GM18511 (cell line): ENCODE measurements at regions not wholly inside any gene's neighbourhood (a gene's known extent, or its start where the extent isn't known, plus 50 kb on each side); places are given as distances from the start of the nearest gene placed in this dataset.

Experiments
- ATAC-seq: cut with Tn5 transposase; IDR thresholded peaks from one replicate; pipeline ENCODE4 v1.9.1; 2021; ENCODE audit warnings: mild to moderate bottlenecking, moderate library complexity; ENCODE audit not compliant: unreplicated experiment

DNA sequence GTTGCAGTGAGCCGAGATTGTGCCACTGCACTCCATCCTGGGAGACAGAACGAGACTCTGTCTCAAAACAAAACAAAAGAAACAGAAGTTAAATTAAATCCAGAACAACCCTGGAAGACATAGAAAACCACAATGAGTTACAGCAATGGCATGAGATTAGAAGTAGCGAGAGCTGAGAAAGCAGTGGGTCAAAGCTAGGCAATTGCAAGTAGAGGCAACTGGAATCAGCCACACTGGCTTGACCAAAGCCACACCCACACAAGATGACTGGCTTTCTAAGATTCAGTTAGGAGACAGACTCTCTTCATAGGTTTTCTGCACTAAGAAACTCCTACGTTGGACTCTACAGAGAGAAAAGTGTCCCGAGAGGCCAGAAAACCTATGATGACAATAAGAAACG is 443.0 kb downstream of the GPM6A start:
- no peak for ATAC-seq

DNA sequence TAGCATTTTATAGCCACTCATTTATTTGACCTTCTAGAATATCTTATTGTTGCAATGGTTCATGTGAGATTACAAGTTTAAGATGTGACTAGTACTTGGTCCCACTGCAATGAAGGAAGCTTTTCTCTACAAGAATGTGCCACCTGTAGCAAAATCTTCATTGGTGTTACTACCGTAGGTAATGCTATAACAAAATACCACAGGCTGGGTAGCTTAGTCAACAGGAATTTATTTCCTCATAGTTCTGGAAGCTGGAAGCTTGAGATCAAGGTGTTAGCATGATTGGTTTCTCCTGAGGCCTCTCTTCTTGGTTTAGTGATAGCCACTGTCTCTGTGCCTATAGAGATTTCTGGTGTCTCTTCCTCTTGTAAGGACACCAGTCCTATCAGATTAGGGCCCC is 441.0 kb downstream of the GPM6A start:
- ATAC-seq = no peak

DNA sequence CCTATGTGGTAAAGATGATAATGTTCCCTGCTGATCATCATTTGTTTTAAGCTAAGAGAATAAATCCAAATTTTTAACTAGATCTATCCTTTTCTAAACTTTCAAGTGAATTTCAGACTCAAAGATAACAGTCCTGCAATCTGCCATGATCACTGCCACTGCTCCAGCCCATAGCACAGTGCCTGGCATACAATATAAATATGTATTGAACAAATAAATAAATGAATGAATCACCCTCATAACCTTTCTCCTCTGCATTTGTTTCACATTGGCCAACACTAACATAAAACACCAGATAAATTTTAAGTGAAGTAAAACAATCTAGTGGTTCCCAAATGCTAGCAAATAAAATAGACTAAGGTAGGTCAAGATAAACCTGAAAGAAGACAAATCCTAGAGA is 439.0 kb downstream of the GPM6A start:
- no peak for ATAC-seq

DNA sequence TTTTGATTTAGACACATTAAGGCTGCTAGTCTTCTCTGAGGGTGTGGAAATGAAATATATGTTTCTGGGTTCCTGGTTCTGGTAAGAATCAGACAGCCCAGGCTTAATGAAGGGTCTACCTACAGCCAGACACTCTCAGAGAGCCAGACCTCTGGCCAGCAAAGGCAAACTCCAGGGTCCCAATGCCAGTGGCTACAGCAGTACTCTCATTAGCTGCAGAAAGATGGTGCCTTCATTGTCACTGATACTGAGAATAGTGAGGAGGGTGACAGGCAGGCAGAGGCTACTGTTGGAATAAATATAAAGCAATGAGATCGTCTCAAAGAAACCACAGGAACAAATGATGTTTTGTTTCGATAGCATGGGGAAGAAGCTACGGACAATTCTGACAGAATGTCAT is 437.6 kb downstream of the GPM6A start:
- ATAC-seq = no peak

DNA sequence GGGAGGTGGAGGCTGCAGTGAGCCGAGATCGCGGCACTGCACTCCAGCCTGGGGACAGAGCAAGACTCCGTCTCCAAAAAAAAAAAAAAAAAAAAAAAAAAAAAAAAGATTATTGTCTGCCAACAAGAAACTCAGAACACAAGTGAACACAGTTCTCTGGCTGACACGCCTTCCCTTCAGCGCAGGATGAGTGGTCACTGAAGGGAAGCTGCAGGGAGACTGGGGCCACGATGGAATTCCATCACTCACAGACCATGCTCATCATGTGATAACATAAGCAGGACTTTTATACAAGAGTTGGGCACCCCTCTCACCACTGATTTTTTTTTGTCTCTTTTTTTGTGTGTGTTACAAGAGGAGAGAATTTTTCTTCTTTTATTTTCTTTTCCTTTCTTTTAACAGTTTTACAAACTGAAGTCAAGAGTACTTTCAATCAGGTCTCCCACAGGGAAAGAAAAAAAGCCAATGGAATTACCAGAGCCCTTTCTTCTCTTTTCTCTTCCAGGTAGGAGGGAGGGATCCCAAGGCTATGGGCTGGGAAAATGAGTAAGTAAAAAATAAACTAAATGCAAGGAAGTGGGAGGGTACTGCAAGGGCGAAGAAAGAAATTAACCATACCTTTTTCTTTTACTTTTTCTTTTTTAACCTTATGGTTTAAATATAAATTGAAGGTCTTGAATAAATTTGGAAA is 435.6 kb downstream of the GPM6A start:
- ATAC-seq = no peak

DNA sequence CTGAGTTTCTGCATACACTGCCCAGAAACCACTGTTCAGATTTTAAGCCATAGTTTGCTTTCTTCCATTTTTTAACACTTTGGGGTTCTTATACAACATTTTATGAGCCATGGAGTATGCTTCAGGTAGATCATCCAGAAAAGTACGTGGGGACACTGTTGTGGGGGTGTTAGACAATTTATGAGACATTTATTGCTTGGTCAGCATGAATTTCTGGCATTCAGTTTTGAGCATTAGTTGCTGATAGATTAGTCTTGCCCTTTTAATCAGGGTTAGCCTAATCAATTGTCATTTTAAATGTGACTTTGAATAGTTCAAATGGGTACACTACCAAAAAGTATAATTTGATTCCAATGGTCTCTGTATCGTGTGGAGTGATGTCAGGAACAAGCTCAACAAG is 434.9 kb downstream of the GPM6A start:
- no peak for ATAC-seq

DNA sequence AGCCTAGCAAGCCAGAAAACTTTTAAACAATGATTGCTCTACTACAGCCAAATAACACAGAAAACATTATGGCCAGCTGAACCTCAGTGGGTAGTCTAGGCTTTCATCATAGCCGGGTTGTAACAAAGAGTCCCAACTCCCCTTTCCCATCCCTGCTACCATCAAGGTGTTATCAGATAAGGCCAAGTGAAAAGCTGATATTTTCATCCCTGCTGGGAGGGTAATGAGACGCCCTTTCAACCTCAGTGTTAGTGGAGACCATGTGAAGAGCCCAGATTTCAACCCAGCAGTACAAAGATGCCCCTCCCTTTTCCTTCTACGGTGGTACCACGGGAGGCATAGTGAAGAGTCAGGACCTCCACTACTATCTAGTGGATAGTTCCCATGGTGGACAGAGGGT is 433.7 kb downstream of the GPM6A start:
- no peak for ATAC-seq

DNA sequence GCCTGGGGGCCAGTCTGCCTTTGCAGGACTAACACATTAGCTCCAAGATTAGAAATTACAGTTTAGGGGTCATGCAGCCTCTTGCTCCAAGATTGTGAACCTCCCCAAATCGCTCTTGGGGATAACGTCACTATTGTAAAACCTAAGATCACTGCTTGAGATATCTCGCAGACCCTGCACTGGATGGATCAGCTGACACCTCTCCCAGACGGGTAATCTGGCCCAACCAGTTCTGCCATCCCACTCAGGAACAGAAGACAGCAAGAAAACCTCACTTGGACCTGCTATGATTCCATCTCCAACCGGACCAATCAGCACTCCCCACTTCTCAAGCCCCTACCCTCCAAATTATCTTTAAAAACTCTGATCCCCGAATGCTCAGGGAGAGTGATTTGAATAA is 431.2 kb downstream of the GPM6A start:
- no peak for ATAC-seq

DNA sequence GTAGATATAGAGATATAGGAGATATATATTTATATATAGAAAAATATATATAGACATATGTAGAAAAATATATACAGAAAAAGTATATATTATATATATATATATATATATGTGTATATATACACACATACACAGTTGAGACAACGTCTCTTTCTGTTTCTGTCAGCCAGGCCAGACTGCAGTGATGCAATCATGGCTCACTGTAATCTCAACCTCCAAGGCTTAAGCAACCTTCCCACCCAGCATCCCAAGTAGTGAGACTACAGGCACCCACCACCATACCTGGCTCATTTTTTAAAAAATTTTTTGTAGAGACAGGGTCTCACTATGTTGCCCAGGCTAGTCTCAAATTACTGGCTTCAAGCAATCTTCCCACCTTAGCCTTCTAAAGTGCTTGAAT is 426.3 kb downstream of the GPM6A start:
- no peak for ATAC-seq

DNA sequence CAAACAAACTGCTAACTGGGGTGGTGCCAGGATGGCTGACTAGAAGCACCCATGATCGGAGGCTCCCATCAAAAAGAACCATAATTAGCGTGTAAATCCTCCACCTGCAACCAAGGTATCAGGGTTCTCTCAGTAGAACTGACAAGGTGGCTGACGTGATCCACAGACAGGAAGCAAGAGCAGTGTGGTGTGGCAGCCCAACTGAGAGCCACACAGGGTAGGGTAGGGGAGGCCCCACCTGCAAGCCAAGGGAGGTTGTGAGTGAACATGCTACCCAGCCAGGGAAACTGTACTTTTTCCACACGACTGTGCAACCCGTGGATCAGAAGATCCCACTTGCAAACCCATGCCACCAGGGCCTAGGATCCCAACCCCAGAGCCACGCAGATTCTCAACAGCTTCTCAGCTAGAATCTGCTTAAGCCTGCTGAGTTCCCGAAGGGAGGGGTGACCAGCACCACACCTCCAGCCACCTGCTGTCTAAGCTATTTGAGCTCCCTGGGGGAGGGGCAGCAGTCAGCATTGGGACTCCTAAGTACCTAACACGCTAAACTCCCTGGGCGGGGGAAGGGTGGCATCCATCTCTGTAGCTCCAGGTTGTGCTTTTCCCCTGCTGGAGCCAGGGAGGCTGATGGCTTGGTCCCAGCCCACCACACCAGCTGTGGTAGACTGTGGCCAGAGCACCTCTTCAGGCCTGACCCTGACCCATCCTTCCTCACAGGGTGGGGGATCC is 425.1 kb downstream of the GPM6A start:
- ATAC-seq = no peak

DNA sequence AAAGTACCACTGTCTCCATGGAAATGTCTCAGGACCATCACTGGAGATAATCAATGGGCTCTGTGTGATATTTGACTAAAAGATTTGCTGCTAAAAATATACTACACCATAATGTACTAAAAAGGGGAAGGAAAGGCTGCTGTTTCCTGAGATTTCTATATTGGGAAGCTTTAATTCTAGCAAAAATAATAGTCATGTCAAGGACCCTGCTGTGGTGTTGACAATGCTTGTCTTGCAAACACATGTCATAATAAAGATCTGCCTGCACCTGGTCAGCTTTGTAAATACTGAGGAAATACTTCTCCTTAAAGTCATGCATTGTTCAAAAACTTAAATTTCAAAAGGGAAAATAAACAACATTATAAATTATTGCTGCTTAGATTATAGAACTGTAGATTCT is 417.9 kb downstream of the GPM6A start:
- no peak for ATAC-seq

DNA sequence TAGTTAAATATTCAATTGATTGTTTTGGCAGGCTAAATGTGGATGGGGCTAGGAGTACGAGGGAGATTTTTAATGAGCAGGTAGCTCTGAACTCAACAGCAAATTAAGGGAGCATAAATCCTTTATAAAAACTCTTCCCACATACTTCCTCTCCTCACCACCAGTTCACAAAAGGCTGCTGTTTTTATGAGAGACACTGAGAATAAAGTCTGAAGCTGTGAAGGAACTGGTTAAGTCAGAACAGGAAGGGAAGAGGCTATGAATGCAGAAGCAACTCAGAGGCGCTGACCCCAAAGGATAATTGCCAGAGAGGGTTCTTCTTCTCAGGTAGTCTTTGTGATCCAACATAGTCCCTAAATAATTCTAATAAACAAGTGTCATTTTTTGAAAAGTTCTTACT is 406.1 kb downstream of the GPM6A start:
- ATAC-seq = no peak

DNA sequence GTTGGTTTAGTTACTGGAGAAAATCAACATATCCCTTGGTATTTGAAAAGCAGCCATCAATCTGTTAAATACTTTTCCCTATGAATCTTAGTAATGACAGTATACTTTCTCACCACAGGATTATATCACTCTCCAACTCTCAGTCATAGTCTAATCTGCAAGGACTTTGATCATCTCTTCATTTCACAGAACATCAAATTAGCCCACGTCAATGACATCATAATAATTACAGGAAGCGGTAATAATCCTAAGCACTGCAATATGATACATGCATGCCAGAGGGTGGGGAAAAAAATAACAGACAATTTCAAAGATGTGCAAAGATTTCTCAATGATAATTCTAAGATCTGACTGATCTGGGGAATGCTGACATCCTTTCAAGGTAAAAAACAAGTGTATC is 404.1 kb downstream of the GPM6A start:
- no peak for ATAC-seq

DNA sequence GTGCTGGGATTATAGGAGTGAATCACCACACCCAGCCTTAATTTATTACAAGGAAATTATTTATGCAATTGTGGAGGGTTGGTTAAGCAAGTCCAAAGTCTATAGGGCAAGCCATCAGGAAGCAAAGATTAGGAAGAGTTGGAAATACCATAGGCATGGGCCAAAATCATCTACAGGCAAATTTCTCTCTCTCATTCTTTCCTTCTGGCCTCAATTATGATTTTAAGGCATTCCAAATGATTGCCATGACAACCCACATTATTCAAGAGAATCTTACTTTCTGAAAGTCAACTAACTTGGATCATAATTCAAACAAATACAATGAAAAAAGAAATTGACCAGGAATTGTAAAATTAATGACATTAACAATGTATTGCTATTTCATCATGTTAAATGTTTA is 400.8 kb downstream of the GPM6A start:
- no peak for ATAC-seq

DNA sequence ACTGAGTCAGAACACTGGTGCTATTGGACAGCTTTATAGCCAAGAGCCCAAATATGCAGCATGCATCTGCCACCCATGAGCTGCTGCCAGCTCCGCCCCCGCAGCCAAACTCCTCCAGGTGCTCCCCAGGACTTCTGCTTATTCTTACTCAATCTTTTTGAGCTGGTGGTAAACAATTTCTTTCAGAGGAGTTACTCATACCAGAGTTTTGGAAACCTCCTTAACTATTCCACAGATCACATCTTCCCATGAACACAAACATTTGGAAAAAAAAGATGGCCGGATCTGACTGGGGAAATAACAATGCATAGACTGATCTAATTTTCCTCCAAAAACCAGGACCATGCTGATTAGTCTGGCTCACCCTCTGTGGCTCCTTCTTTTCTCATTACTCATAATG is 399.9 kb downstream of the GPM6A start:
- no peak for ATAC-seq

DNA sequence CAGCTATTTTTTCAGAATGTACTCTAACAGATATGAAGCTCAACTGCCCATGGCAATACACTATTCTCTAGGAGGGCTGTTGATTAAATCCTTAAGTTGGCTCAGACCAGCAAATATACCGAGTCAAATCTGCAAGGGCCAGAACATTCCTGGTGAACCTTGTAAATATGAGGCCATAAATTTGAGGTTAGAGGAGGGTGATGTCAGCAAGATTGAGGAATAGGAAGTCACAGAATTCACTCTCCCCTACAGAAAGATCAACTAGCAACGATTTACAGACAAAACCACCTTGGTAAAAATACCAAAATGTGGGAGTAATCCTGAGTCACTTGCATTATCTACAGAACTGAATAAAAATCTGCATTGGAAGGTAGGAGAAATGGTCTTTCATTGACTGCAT is 399.3 kb downstream of the GPM6A start:
- no peak for ATAC-seq

DNA sequence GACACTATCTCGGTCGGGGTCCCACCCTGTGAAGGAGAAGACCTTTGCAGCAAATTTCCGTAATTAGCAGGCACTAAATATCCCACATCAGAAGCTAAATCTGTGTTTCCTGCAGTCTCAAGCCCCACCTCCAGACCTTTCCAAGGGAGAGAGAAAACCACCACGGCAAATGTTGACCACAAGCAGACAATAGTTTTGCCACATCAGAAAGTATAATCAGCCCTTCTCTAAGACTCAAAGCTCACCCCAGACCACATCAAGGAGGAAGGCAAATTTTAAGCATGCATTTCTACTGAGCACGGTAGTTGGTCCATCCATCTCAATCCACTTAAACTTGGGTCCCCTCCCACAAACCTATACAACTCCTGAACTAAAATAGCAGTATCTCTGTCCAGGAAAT is 398.5 kb downstream of the GPM6A start:
- no peak for ATAC-seq

DNA sequence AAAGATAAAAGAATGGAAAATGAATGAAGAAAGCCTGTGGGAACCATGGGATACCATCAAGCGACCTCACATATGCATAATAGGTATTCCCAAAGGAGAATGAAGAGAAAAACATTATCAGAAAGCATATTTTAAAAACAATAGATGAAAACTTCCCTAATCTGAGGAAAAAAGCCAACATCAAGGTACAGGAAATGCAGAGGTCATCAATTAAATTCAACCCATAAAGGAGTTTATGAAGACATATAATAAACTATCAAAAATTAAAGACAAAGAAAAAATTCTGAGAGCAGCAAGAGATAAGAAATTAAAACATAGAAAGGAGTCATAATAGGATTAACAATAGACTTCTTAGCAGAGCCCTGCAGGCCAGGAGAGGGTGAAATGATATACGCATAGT is 397.5 kb downstream of the GPM6A start:
- no peak for ATAC-seq

DNA sequence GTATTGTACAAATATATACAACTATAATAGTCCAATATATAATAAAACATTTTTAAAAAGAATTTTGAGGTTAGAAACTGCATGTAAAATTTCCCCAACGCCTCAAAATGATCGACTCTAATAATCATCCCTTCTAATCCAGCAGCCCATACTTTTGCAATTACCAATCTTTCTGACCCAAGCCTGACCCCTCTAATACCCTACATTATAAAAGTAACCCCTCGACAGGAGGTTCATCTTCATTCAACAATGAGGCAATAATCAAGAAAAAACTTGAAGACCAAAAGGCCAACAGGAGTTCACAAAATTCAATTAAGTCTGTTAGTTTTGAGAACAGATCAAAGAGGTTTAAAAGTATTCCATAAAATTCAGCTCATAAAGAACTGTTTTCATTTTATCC is 393.5 kb downstream of the GPM6A start:
- ATAC-seq = no peak

DNA sequence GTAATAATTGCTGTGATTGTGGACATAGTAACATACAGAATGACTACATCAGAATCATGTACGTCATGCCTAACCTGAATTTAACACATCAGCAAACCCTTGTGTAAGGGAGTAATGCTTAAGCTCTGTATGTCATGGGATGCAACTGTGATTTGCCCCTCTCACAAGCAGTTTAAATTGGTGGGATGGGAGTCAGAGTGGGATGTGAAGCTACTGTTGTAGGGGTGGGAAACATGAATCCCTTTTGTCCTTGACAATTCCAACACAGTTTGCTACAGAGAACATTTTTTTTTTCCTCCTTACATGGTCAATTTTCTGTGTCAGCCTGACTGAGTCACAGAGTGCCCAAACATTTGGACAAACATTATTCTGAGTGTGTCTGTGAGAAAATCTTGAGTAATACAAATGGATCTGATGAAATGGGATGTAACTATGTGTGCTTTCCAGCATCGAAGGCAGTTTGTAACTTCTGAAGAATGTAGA is 392.8 kb downstream of the GPM6A start:
- no peak for ATAC-seq

DNA sequence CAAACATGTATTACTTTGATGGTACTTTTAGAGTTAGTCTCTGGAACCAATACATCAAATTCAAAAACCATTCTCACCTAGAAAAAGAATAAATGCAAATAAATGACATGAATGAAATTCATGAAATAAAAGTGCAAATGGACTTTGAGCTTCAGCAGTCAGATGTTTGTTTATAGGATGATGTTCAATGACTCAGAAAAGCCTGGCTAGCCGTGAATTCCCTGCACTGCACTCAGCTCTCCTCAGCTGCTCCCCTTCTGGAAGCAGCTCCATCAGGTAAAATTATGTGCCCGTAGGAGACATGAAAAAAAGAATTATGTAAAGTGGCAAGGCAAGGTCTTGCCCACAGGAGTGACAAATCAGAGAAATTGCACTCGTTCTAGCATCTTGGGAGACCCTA is 390.6 kb downstream of the GPM6A start:
- ATAC-seq = no peak

DNA sequence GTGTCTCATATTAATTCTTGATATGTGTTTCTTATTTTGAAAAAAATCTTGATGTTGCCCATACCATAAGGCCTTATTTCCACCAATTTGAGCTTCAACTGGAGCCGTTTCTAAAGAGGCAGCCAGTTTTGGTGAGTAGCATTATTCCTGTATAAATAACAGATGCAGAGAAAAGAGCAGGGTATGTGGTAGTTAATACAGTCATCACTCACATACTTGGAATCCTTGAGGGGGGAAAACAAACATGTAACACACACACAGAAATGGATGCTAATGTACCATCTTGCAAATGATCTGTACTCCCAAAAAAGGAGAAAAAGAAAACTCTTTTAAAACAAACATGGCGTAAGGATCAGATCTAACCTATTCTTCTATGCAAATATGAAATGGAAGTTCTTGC is 389.7 kb downstream of the GPM6A start:
- ATAC-seq = no peak

DNA sequence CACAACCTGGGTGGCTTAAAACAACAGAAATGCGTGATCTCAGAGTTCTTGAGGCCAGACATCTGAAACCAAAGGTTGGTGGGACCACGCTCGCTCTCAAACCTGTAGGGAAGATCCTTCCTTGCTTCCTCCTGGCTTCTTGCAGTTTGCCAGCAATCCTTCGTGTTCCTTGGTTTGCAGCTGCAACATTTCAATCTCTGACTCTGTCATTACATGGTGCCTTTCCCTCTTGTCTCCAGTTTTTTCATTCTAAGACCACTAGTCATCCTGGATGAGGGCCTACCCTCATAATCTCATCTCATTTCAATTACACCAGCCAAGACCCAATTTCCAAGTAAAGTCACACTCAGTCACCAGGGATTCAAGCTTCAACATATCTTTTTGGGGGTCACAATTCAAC is 388.0 kb downstream of the GPM6A start:
- ATAC-seq = no peak
